Neural cell (in vitro differentiated cells): ENCODE measurements at regions not wholly inside any gene's neighbourhood (a gene's known extent, or its start where the extent isn't known, plus 50 kb on each side); places are given as distances from the start of the nearest gene placed in this dataset.

Experiments used
- H2AFZ ChIP-seq: fragments of 200-600, 300-800 bp; sonication (generic), shearing (Covaris generic); 2 replicates; pipeline ENCODE4 v1.6.0; 2014; ENCODE audit warnings: low read depth, mild to moderate bottlenecking, antibody characterized with exemption, low read length, moderate library complexity
- H3F3A ChIP-seq: fragments of 200-600 bp; shearing (Covaris generic); 2 replicates; pipeline ENCODE4 v1.6.1; 2016; ENCODE audit warnings: mild to moderate bottlenecking, moderate library complexity, mixed read lengths, antibody characterized with exemption, low read length; ENCODE audit not compliant: insufficient read depth, poor library complexity, severe bottlenecking
- H3K27ac ChIP-seq: fragments of 200-600, 300-800 bp; sonication (generic), shearing (Covaris generic); 2 replicates; pipeline ENCODE4 v1.5.1; 2014; ENCODE audit warnings: mild to moderate bottlenecking, low read length, moderate library complexity
- H3K27me3 ChIP-seq: fragments of 300-800, 200-600 bp; sonication (generic), shearing (Covaris generic); 2 replicates; pipeline ENCODE4 v1.6.0; 2014; ENCODE audit warnings: mild to moderate bottlenecking, low read depth, low read length, moderate library complexity; ENCODE audit not compliant: insufficient read depth
- H3K36me3 ChIP-seq: fragments of 300-800, 200-600 bp; sonication (generic), shearing (Covaris generic); 2 replicates; pipeline ENCODE4 v1.5.1; 2014; ENCODE audit warnings: mild to moderate bottlenecking, antibody characterized with exemption, low read length, moderate library complexity; ENCODE audit not compliant: insufficient read depth
- H3K4me2 ChIP-seq: fragments of 300-800, 200-600 bp; sonication (generic), shearing (Covaris generic); 2 replicates; pipeline ENCODE4 v1.6.0; 2014; ENCODE audit warnings: mild to moderate bottlenecking, low read length
- H3K4me3 ChIP-seq: fragments of 300-800, 200-600 bp; sonication (generic), shearing (Covaris generic); 2 replicates; pipeline ENCODE4 v1.5.1; 2014; ENCODE audit warnings: mild to moderate bottlenecking, low read length, moderate library complexity
- H3K79me2 ChIP-seq: fragments of 200-600 bp; shearing (Covaris generic); replicated peaks from 2 replicates; pipeline ENCODE4 v1.6.0; 2014; ENCODE audit warnings: mild to moderate bottlenecking, low read length, moderate library complexity; ENCODE audit not compliant: insufficient read depth
- H3K9ac ChIP-seq: fragments of 300-800, 200-600 bp; sonication (generic), shearing (Covaris generic); 2 replicates; pipeline ENCODE4 v1.6.1; 2016; ENCODE audit warnings: mild to moderate bottlenecking, low read length, mixed read lengths
- H3K9me2 ChIP-seq: fragments of 200-600 bp; shearing (Covaris generic); 2 replicates; pipeline ENCODE4 v1.6.1; 2016; ENCODE audit warnings: mild to moderate bottlenecking, low read length, mixed read lengths; ENCODE audit not compliant: insufficient read depth
- H3K9me3 ChIP-seq: fragments of 200-600, 300-800 bp; sonication (generic), shearing (Covaris generic); 2 replicates; pipeline ENCODE4 v1.6.1; 2016; ENCODE audit warnings: mild to moderate bottlenecking, mixed run types, low read length, moderate library complexity, mixed read lengths
- H4K20me1 ChIP-seq: fragments of 200-600 bp; shearing (Covaris generic); 2 replicates; pipeline ENCODE4 v1.6.1; 2016; ENCODE audit warnings: mild to moderate bottlenecking, mixed run types; ENCODE audit not compliant: insufficient read depth
- EP300 ChIP-seq: fragments of 450-650 bp; conservative IDR thresholded peaks from 2 replicates; pipeline ENCODE4 v1.6.1; 2014; ENCODE audit warnings: antibody characterized with exemption, mild to moderate bottlenecking, moderate library complexity; ENCODE audit not compliant: poor library complexity, severe bottlenecking
- EZH2 ChIP-seq: fragments of 200-600, 300-800 bp; shearing (Covaris generic), sonication (generic); IDR thresholded peaks from 2 replicates; pipeline ENCODE4 v1.6.1; 2014; ENCODE audit warnings: antibody characterized with exemption, low read length, borderline replicate concordance, mild to moderate bottlenecking; ENCODE audit not compliant: insufficient read depth, poor library complexity, severe bottlenecking
- MXI1 ChIP-seq: fragments of 450-650 bp; conservative IDR thresholded peaks from 2 replicates; pipeline ENCODE4 v1.6.1; 2014; ENCODE audit warnings: antibody characterized with exemption, mild to moderate bottlenecking; ENCODE audit not compliant: poor library complexity, severe bottlenecking
- POLR2AphosphoS5 ChIP-seq: IDR thresholded peaks from 2 replicates; pipeline ENCODE4 v1.6.1; 2012
- RAD21 ChIP-seq: fragments of 450-650 bp; conservative IDR thresholded peaks from 2 replicates; pipeline ENCODE4 v1.6.1; 2014; ENCODE audit warnings: antibody characterized with exemption, mild to moderate bottlenecking, moderate library complexity
- SMC3 ChIP-seq: fragments of 450-650 bp; conservative IDR thresholded peaks from 2 replicates; pipeline ENCODE4 v1.6.1; 2014; ENCODE audit warnings: antibody characterized with exemption, mild to moderate bottlenecking, moderate library complexity; ENCODE audit not compliant: poor library complexity
- TAF1 ChIP-seq: IDR thresholded peaks from 2 replicates; pipeline ENCODE4 v1.6.1; 2012; ENCODE audit warnings: low read depth
- TF ChIP-seq, protein P1 (sequence below): IDR thresholded peaks from 2 replicates; pipeline ENCODE4 v1.6.1; 2012; ENCODE audit warnings: borderline replicate concordance
- TF ChIP-seq, protein P2 (sequence below): fragments of 450-650 bp; IDR thresholded peaks from 2 replicates; pipeline ENCODE4 v1.5.1; 2014; ENCODE audit warnings: antibody characterized with exemption, mild to moderate bottlenecking, moderate library complexity; ENCODE audit not compliant: poor library complexity, severe bottlenecking

DNA sequence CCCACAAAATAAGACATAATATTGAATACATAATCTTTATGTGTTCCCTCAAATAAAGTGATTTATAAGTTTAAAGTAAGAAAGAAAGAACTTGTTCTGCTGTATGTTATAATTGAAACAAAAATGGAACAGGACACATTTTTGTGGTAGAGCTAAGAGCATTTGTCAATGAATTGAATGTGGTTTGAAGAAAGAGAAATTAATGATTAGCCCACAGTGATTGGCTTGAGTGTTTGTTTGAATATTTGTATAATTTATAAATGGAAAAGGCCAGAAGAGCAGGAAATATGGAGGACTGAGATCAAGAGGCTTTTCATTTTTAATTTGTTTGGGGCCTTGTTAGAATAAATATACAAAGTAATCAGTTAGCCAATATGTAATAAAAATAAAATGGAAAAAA, 395.1 kb upstream of the CDH19 start:
- H3K9me2 ChIP-seq: no peaks in the 10 kb centered on the region

DNA sequence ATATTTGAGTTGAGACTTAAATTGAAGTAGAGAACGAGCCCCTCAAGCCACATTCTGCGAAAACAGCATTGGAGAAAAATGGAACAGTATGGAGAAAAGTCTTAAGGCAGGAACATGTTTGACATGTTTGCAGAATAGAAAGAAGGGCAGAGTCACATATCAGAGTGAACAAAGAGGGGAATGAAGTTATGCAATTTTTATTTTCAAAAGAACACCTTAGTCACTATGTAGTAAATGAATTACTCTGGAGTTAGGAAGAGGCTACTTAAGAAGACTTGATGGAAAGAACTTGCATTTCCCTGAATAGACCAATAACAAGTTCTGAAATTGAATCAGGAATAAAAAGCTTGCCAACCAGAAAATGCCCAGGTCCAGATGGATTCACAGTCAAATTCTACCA, 391.4 kb upstream of the CDH19 start:
- Histone ChIP-seq H3F3A (no peaks in the 10 kb centered on the region), H3K4me3 (no peak overlapping the region), H3K9me3 (no peaks in the 10 kb centered on the region), H3K79me2 (no peaks in the 10 kb centered on the region), H3K36me3 (no peaks in the 10 kb centered on the region), H4K20me1 (no peaks in the 10 kb centered on the region), H3K9me2 (no peaks in the 10 kb centered on the region), H3K27ac (no peak overlapping the region), H3K4me2 (no peak overlapping the region), H2AFZ (no peak overlapping the region), H3K9ac (no peak overlapping the region), H3K27me3 (no peaks in the 10 kb centered on the region)
- TF ChIP-seq RAD21: no peak
- TF ChIP-seq, protein P1, sequence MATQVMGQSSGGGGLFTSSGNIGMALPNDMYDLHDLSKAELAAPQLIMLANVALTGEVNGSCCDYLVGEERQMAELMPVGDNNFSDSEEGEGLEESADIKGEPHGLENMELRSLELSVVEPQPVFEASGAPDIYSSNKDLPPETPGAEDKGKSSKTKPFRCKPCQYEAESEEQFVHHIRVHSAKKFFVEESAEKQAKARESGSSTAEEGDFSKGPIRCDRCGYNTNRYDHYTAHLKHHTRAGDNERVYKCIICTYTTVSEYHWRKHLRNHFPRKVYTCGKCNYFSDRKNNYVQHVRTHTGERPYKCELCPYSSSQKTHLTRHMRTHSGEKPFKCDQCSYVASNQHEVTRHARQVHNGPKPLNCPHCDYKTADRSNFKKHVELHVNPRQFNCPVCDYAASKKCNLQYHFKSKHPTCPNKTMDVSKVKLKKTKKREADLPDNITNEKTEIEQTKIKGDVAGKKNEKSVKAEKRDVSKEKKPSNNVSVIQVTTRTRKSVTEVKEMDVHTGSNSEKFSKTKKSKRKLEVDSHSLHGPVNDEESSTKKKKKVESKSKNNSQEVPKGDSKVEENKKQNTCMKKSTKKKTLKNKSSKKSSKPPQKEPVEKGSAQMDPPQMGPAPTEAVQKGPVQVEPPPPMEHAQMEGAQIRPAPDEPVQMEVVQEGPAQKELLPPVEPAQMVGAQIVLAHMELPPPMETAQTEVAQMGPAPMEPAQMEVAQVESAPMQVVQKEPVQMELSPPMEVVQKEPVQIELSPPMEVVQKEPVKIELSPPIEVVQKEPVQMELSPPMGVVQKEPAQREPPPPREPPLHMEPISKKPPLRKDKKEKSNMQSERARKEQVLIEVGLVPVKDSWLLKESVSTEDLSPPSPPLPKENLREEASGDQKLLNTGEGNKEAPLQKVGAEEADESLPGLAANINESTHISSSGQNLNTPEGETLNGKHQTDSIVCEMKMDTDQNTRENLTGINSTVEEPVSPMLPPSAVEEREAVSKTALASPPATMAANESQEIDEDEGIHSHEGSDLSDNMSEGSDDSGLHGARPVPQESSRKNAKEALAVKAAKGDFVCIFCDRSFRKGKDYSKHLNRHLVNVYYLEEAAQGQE: no peak

More for the DNA sequence above, 395.1 kb upstream of the CDH19 start:
- H2AFZ ChIP-seq: no peak overlapping the region
- no peak overlapping the region for H3K9ac ChIP-seq
- H3K27me3 ChIP-seq: no peaks in the 10 kb centered on the region
- no peaks in the 10 kb centered on the region for H3K79me2 ChIP-seq
- no peaks in the 10 kb centered on the region for H3K36me3 ChIP-seq
- H3K27ac ChIP-seq: no peak overlapping the region
- H3F3A ChIP-seq: no peaks in the 10 kb centered on the region
- no peaks in the 10 kb centered on the region for H4K20me1 ChIP-seq
- no peaks in the 10 kb centered on the region for H3K9me3 ChIP-seq
- no peak overlapping the region for H3K4me2 ChIP-seq
- H3K4me3 ChIP-seq: no peak overlapping the region
- TF ChIP-seq EP300: no peak
- no peak for TF ChIP-seq SMC3
- TF ChIP-seq, protein P2, sequence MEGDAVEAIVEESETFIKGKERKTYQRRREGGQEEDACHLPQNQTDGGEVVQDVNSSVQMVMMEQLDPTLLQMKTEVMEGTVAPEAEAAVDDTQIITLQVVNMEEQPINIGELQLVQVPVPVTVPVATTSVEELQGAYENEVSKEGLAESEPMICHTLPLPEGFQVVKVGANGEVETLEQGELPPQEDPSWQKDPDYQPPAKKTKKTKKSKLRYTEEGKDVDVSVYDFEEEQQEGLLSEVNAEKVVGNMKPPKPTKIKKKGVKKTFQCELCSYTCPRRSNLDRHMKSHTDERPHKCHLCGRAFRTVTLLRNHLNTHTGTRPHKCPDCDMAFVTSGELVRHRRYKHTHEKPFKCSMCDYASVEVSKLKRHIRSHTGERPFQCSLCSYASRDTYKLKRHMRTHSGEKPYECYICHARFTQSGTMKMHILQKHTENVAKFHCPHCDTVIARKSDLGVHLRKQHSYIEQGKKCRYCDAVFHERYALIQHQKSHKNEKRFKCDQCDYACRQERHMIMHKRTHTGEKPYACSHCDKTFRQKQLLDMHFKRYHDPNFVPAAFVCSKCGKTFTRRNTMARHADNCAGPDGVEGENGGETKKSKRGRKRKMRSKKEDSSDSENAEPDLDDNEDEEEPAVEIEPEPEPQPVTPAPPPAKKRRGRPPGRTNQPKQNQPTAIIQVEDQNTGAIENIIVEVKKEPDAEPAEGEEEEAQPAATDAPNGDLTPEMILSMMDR: no peak
- TF ChIP-seq POLR2AphosphoS5: no peak
- TF ChIP-seq TAF1: no peak
- TF ChIP-seq, protein P1: no peak
- TF ChIP-seq MXI1: no peak
- no peak for TF ChIP-seq EZH2
